ENCODE measurements at regions not wholly inside any gene's neighbourhood (a gene's known extent, or its start where the extent isn't known, plus 50 kb on each side); places are given as distances from the start of the nearest gene placed in this dataset.

- Histone ChIP-seq H3K27ac (ENCODE audit: low read depth, low read length) (no peak overlapping the region), H3K79me2 (ENCODE audit: control insufficient read depth, low read length) (no peaks in the 10 kb centered on the region), H4K20me1 (ENCODE audit: control insufficient read depth, insufficient read depth, low read depth, low read length) (no peaks in the 10 kb centered on the region), H3K4me2 (ENCODE audit: low read length) (no peak overlapping the region), H3K36me3 (ENCODE audit: control insufficient read depth, low read length) (no peaks in the 10 kb centered on the region), H3K4me1 (ENCODE audit: control insufficient read depth, low read length) (no peaks in the 10 kb centered on the region), H3F3A (ENCODE audit: control insufficient read depth, insufficient read depth) (no peaks in the 10 kb centered on the region), H3K9me3 (ENCODE audit: control insufficient read depth, insufficient read depth, low read length) (no peaks in the 10 kb centered on the region), H3K4me3 (ENCODE audit: low read length) (no peak overlapping the region), H3K27me3 (ENCODE audit: control insufficient read depth, low read length) (peaks cover 16% of the 10 kb centered on the region), H3K9me2 (replicated peaks; ENCODE audit: control insufficient read depth, low read length) (no peaks in the 10 kb centered on the region)
- TF ChIP-seq EZH2phosphoT487 (IDR thresholded peaks at IDR 0.05; ENCODE audit: borderline replicate concordance, low read length): no peak
- no peak for TF ChIP-seq CTCF (IDR thresholded peaks at IDR 0.05; ENCODE audit: low read depth, low read length, poor library complexity, severe bottlenecking)
These were observed 91.3 kb downstream of the RPS29 start for GRCh38 chr14:49494836-49495235.

GRCh38 chr14:49493557-49493956 is 92.6 kb downstream of the RPS29 start:
- H3K9me2 ChIP-seq (replicated peaks; ENCODE audit: control insufficient read depth, low read length): no peaks in the 10 kb centered on the region
- no peak for TF ChIP-seq EZH2phosphoT487 (IDR thresholded peaks at IDR 0.05; ENCODE audit: borderline replicate concordance, low read length)
- no peak for TF ChIP-seq CTCF (IDR thresholded peaks at IDR 0.05; ENCODE audit: low read depth, low read length, poor library complexity, severe bottlenecking)
- no peaks in the 10 kb centered on the region for H3K36me3 ChIP-seq (ENCODE audit: control insufficient read depth, low read length)
- H3K27ac ChIP-seq (ENCODE audit: low read depth, low read length): no peak overlapping the region
- H3K79me2 ChIP-seq (ENCODE audit: control insufficient read depth, low read length): no peaks in the 10 kb centered on the region
- H3K9me3 ChIP-seq (ENCODE audit: control insufficient read depth, insufficient read depth, low read length): no peaks in the 10 kb centered on the region
- H3K4me3 ChIP-seq (ENCODE audit: low read length): no peak overlapping the region
- H3K27me3 ChIP-seq (ENCODE audit: control insufficient read depth, low read length): peaks cover 15% of the 10 kb centered on the region
- H4K20me1 ChIP-seq (ENCODE audit: control insufficient read depth, insufficient read depth, low read depth, low read length): no peaks in the 10 kb centered on the region
- no peaks in the 10 kb centered on the region for H3F3A ChIP-seq (ENCODE audit: control insufficient read depth, insufficient read depth)
- H3K4me1 ChIP-seq (ENCODE audit: control insufficient read depth, low read length): no peaks in the 10 kb centered on the region
- H3K4me2 ChIP-seq (ENCODE audit: low read length): no peak overlapping the region

GRCh38 chr14:49492151-49492550 is 94.0 kb downstream of the RPS29 start:
- no peaks in the 10 kb centered on the region for H4K20me1 ChIP-seq (ENCODE audit: control insufficient read depth, insufficient read depth, low read depth, low read length)
- no peak overlapping the region for H3K4me2 ChIP-seq (ENCODE audit: low read length)
- no peaks in the 10 kb centered on the region for H3K9me3 ChIP-seq (ENCODE audit: control insufficient read depth, insufficient read depth, low read length)
- no peak overlapping the region for H3K27ac ChIP-seq (ENCODE audit: low read depth, low read length)
- no peaks in the 10 kb centered on the region for H3K79me2 ChIP-seq (ENCODE audit: control insufficient read depth, low read length)
- no peaks in the 10 kb centered on the region for H3K36me3 ChIP-seq (ENCODE audit: control insufficient read depth, low read length)
- no peaks in the 10 kb centered on the region for H3K9me2 ChIP-seq (replicated peaks; ENCODE audit: control insufficient read depth, low read length)
- TF ChIP-seq CTCF (IDR thresholded peaks at IDR 0.05; ENCODE audit: low read depth, low read length, poor library complexity, severe bottlenecking) (no peak), EZH2phosphoT487 (IDR thresholded peaks at IDR 0.05; ENCODE audit: borderline replicate concordance, low read length) (no peak)
- H3K27me3 ChIP-seq (ENCODE audit: control insufficient read depth, low read length): peaks cover 15% of the 10 kb centered on the region
- no peaks in the 10 kb centered on the region for H3K4me1 ChIP-seq (ENCODE audit: control insufficient read depth, low read length)
- H3F3A ChIP-seq (ENCODE audit: control insufficient read depth, insufficient read depth): no peaks in the 10 kb centered on the region
- H3K4me3 ChIP-seq (ENCODE audit: low read length): no peak overlapping the region

GRCh38 chr14:49489341-49489740 is 96.8 kb downstream of the RPS29 start:
- Histone ChIP-seq H3K4me1 (ENCODE audit: control insufficient read depth, low read length) (no peaks in the 10 kb centered on the region), H3K9me3 (ENCODE audit: control insufficient read depth, insufficient read depth, low read length) (no peaks in the 10 kb centered on the region), H3K36me3 (ENCODE audit: control insufficient read depth, low read length) (no peaks in the 10 kb centered on the region), H3K4me3 (ENCODE audit: low read length) (no peak overlapping the region), H3F3A (ENCODE audit: control insufficient read depth, insufficient read depth) (no peaks in the 10 kb centered on the region), H4K20me1 (ENCODE audit: control insufficient read depth, insufficient read depth, low read depth, low read length) (no peaks in the 10 kb centered on the region), H3K4me2 (ENCODE audit: low read length) (no peak overlapping the region), H3K27ac (ENCODE audit: low read depth, low read length) (no peak overlapping the region), H3K27me3 (ENCODE audit: control insufficient read depth, low read length) (peaks cover 15% of the 10 kb centered on the region), H3K79me2 (ENCODE audit: control insufficient read depth, low read length) (no peaks in the 10 kb centered on the region), H3K9me2 (replicated peaks; ENCODE audit: control insufficient read depth, low read length) (no peaks in the 10 kb centered on the region)
- TF ChIP-seq EZH2phosphoT487 (IDR thresholded peaks at IDR 0.05; ENCODE audit: borderline replicate concordance, low read length): no peak
- no peak for TF ChIP-seq CTCF (IDR thresholded peaks at IDR 0.05; ENCODE audit: low read depth, low read length, poor library complexity, severe bottlenecking)
